Endothelial cell of umbilical vein (primary cell): ENCODE measurements at regions not wholly inside any gene's neighbourhood (a gene's known extent, or its start where the extent isn't known, plus 50 kb on each side); places are given as distances from the start of the nearest gene placed in this dataset.

Experiments used
- EZH2 ChIP-seq: IDR thresholded peaks from 2 replicates; pipeline ENCODE4 v1.6.1; 2012; ENCODE audit warnings: borderline replicate concordance, low read depth, mild to moderate bottlenecking, moderate library complexity, low read length, inconsistent platforms; ENCODE audit not compliant: severe bottlenecking
- FOS ChIP-seq: IDR thresholded peaks from 2 replicates; pipeline ENCODE4 v1.6.1; 2011; ENCODE audit warnings: mild to moderate bottlenecking, low read length, moderate library complexity, borderline replicate concordance; ENCODE audit not compliant: insufficient read depth
- JUN ChIP-seq: IDR thresholded peaks from 2 replicates; pipeline ENCODE4 v1.6.1; 2011; ENCODE audit warnings: borderline replicate concordance, low read depth; ENCODE audit not compliant: insufficient read length, insufficient read depth
- MYC ChIP-seq: IDR thresholded peaks from one replicate; pipeline ENCODE4 v1.6.1; 2011; ENCODE audit warnings: mild to moderate bottlenecking, low read depth, low read length
- POLR2A ChIP-seq: IDR thresholded peaks from 2 replicates; pipeline ENCODE4 v1.6.1; 2012; ENCODE audit warnings: low read depth, mild to moderate bottlenecking, control low read depth, low read length
- POLR2AphosphoS5 ChIP-seq: IDR thresholded peaks from 2 replicates; pipeline ENCODE4 v1.6.1; 2012; ENCODE audit warnings: low read depth, mild to moderate bottlenecking, control low read depth, low read length, moderate library complexity; ENCODE audit not compliant: insufficient read depth
- TF ChIP-seq, protein P1 (sequence below), 2 donors: IDR thresholded peaks; 1 replicate in 1 of 2; 2 replicates in 1 of 2; pipeline ENCODE4 v1.5.1; 2011; ENCODE audit warnings: low read length in 2 of 2, mild to moderate bottlenecking in 2 of 2, moderate library complexity in 2 of 2, control low read depth in 1 of 2, inconsistent platforms in 1 of 2, low read depth in 1 of 2; ENCODE audit not compliant: insufficient read depth in 1 of 2; ENCODE audit errors: extremely low read depth in 1 of 2
- TF ChIP-seq, protein P2 (sequence below): IDR thresholded peaks from 2 replicates; pipeline ENCODE4 v1.6.1; 2011; ENCODE audit not compliant: insufficient read depth, insufficient read length

DNA sequence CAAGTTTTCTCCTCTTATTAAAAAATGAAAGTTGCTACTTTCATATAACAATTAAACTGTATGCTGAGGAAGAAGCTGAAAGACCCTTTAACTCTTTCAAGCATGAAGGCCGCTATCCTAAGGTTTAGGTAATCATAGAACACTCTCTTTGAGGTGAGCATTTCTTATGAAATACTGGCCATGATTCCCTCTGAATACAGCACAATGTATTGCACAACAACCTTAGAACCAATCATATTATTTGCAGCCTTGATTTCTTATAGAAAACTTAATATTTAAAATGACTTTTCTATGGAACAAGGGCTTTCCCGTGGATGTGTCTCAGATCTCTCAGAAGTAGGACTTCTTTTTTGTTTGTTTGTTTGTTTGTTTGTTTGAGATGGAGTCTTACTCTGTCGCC is 333.4 kb upstream of the TEX13C start:
- TF ChIP-seq POLR2A (no peak), POLR2AphosphoS5 (no peak), MYC (no peak), EZH2 (no peak), JUN (no peak), FOS (no peak)
- TF ChIP-seq, protein P1, sequence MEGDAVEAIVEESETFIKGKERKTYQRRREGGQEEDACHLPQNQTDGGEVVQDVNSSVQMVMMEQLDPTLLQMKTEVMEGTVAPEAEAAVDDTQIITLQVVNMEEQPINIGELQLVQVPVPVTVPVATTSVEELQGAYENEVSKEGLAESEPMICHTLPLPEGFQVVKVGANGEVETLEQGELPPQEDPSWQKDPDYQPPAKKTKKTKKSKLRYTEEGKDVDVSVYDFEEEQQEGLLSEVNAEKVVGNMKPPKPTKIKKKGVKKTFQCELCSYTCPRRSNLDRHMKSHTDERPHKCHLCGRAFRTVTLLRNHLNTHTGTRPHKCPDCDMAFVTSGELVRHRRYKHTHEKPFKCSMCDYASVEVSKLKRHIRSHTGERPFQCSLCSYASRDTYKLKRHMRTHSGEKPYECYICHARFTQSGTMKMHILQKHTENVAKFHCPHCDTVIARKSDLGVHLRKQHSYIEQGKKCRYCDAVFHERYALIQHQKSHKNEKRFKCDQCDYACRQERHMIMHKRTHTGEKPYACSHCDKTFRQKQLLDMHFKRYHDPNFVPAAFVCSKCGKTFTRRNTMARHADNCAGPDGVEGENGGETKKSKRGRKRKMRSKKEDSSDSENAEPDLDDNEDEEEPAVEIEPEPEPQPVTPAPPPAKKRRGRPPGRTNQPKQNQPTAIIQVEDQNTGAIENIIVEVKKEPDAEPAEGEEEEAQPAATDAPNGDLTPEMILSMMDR (IDR thresholded peaks at IDR 0.05; ENCODE audit: extremely low read depth in 1 of 2, insufficient read depth in 1 of 2, low read depth in 1 of 2, low read length in 2 of 2), result no peak
- TF ChIP-seq, protein P2, sequence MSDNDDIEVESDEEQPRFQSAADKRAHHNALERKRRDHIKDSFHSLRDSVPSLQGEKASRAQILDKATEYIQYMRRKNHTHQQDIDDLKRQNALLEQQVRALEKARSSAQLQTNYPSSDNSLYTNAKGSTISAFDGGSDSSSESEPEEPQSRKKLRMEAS, result no peak
